Trophoblast cell (in vitro differentiated cells and primary cell): ENCODE measurements at regions not wholly inside any gene's neighbourhood (a gene's known extent, or its start where the extent isn't known, plus 50 kb on each side); places are given as distances from the start of the nearest gene placed in this dataset.

Experiments
- DNase-seq, 2 donors: peaks; one replicate each; pipeline ENCODE4 v3.0.0-alpha.2; 2016
- H2AFZ ChIP-seq: 2 replicates; pipeline ENCODE4 v1.6.1; 2013; ENCODE audit warnings: low read length, moderate library complexity, mild to moderate bottlenecking; ENCODE audit not compliant: insufficient read depth, poor library complexity
- H2AK5ac ChIP-seq: 2 replicates; pipeline ENCODE4 v1.6.1; 2013; ENCODE audit warnings: mild to moderate bottlenecking, low read length
- H2BK120ac ChIP-seq: 2 replicates; pipeline ENCODE4 v1.6.1; 2013; ENCODE audit warnings: low read length, mild to moderate bottlenecking, moderate library complexity; ENCODE audit not compliant: insufficient read depth, poor library complexity
- H2BK12ac ChIP-seq: 2 replicates; pipeline ENCODE4 v1.6.1; 2013; ENCODE audit warnings: mild to moderate bottlenecking, low read length, moderate library complexity
- H2BK5ac ChIP-seq: 2 replicates; pipeline ENCODE4 v1.6.1; 2013; ENCODE audit warnings: low read length, low read depth, moderate library complexity, mild to moderate bottlenecking; ENCODE audit not compliant: poor library complexity
- H3K14ac ChIP-seq: 2 replicates; pipeline ENCODE4 v1.6.1; 2013; ENCODE audit warnings: mild to moderate bottlenecking, low read length
- H3K18ac ChIP-seq: 2 replicates; pipeline ENCODE4 v1.6.1; 2013; ENCODE audit warnings: mild to moderate bottlenecking, low read length
- H3K23ac ChIP-seq: 2 replicates; pipeline ENCODE4 v1.6.1; 2013; ENCODE audit warnings: low read length
- H3K27ac ChIP-seq: 2 replicates; pipeline ENCODE4 v1.5.1; 2013; ENCODE audit warnings: low read depth, mild to moderate bottlenecking, inconsistent platforms, low read length, moderate library complexity
- H3K27me3 ChIP-seq: 2 replicates; pipeline ENCODE4 v1.6.1; 2013; ENCODE audit warnings: inconsistent platforms, mild to moderate bottlenecking, low read length, moderate library complexity; ENCODE audit not compliant: insufficient read depth
- H3K36me3 ChIP-seq, 2 experiments: 1 replicate in 1 of 2; 2 replicates in 1 of 2; pipeline ENCODE4 v1.6.1; 2013; ENCODE audit warnings: low read length in 2 of 2, mild to moderate bottlenecking in 2 of 2, moderate library complexity in 1 of 2; ENCODE audit not compliant: insufficient read depth in 2 of 2, control insufficient read depth in 1 of 2
- H3K4ac ChIP-seq: 2 replicates; pipeline ENCODE4 v1.6.1; 2013; ENCODE audit warnings: low read depth, mild to moderate bottlenecking, low read length, moderate library complexity
- H3K4me1 ChIP-seq, 2 experiments: 1 replicate in 1 of 2; 2 replicates in 1 of 2; pipeline ENCODE4 v1.6.1; 2013; ENCODE audit warnings: low read length in 2 of 2, mild to moderate bottlenecking in 2 of 2, moderate library complexity in 1 of 2; ENCODE audit not compliant: insufficient read depth in 2 of 2, control insufficient read depth in 1 of 2
- H3K4me2 ChIP-seq: 2 replicates; pipeline ENCODE4 v1.6.1; 2013; ENCODE audit warnings: inconsistent platforms, mild to moderate bottlenecking, low read length, moderate library complexity
- H3K4me3 ChIP-seq: 2 replicates; pipeline ENCODE4 v1.5.1; 2013; ENCODE audit warnings: mild to moderate bottlenecking, low read depth, low read length, inconsistent platforms
- H3K79me1 ChIP-seq: one replicate; pipeline ENCODE4 v1.6.1; 2013; ENCODE audit warnings: low read length
- H3K79me2 ChIP-seq: 2 replicates; pipeline ENCODE4 v1.6.1; 2013; ENCODE audit warnings: low read length, mild to moderate bottlenecking; ENCODE audit not compliant: control insufficient read depth, insufficient read depth, poor library complexity
- H3K9ac ChIP-seq: 2 replicates; pipeline ENCODE4 v1.6.1; 2013; ENCODE audit warnings: mild to moderate bottlenecking, low read length
- H3K9me3 ChIP-seq: 2 replicates; pipeline ENCODE4 v1.6.1; 2013; ENCODE audit warnings: low read depth, mild to moderate bottlenecking, control low read depth, inconsistent platforms, low read length; ENCODE audit not compliant: insufficient read depth
- H4K12ac ChIP-seq: 2 replicates; pipeline ENCODE4 v1.6.1; 2013; ENCODE audit warnings: low read depth, mild to moderate bottlenecking, low read length, moderate library complexity
- H4K8ac ChIP-seq: 2 replicates; pipeline ENCODE4 v1.6.1; 2013; ENCODE audit warnings: low read depth, mild to moderate bottlenecking, low read length, moderate library complexity
- H4K91ac ChIP-seq: one replicate; pipeline ENCODE4 v1.6.1; 2013; ENCODE audit warnings: low read depth, mild to moderate bottlenecking, low read length, moderate library complexity
- WGBS: extraction: QIAGEN DNeasy Blood & Tissue Kit; methylation state at CpG from one replicate; pipeline ENCODE4 v1.1.7; 2013; ENCODE audit warnings: missing lambda C conversion rate; ENCODE audit not compliant: insufficient read length, insufficient coverage; ENCODE audit errors: extremely low coverage; 5-methylcytosine and 5-hydroxymethylcytosine counted together

GRCh38 chr2:133624551-133624950 lies 56.3 kb upstream of the NCKAP5 start:
- Histone ChIP-seq H2AFZ (no peak overlapping the region), H3K4ac (no peak overlapping the region), H2AK5ac (no peak overlapping the region), H2BK120ac (no peak overlapping the region), H3K27me3 (no peaks in the 10 kb centered on the region), H3K4me2 (no peak overlapping the region), H4K12ac (no peak overlapping the region), H3K79me2 (no peaks in the 10 kb centered on the region), H3K4me3 (no peak overlapping the region), H3K14ac (no peak overlapping the region), H3K9me3 (no peaks in the 10 kb centered on the region), H3K4me1 (no peaks in the 10 kb centered on the region), H3K79me1 (no peaks in the 10 kb centered on the region), H3K36me3 (no peaks in the 10 kb centered on the region), H4K91ac (no peak overlapping the region), H3K9ac (no peak overlapping the region), H2BK12ac (no peak overlapping the region), H3K23ac (no peak overlapping the region), H4K8ac (no peak overlapping the region), H2BK5ac (no peak overlapping the region), H3K27ac (no peak overlapping the region), H3K18ac (no peak overlapping the region)
- DNase-seq, result no peak
- WGBS, result no CpG with 5 or more reads among the region's 3 CpGs

DNA sequence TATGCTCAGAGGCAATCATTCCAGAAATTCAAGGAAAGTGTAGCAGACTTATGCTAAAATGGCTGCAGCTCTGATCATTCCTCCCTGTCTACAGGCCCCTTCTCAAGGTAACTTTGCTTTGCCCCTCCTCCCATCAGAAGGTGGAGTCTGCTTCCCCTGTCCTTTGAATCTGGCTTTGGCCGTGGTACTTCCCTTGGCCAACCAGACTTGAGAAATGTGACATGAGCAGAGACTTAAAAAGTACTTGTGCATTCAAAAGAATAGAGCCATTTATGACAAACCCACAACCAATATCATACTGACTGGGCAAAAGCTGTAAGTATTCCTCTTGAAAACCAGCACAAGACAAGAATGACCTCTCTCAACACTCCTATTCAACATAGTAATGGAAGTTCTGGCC lies 59.5 kb upstream of the NCKAP5 start:
- Histone ChIP-seq H3K18ac (no peak overlapping the region), H3K9me3 (no peaks in the 10 kb centered on the region), H2AK5ac (no peak overlapping the region), H3K4me1 (no peaks in the 10 kb centered on the region), H2BK12ac (no peak overlapping the region), H4K12ac (no peak overlapping the region), H3K4me2 (no peak overlapping the region), H3K79me1 (no peaks in the 10 kb centered on the region), H2BK120ac (no peak overlapping the region), H3K79me2 (no peaks in the 10 kb centered on the region), H4K91ac (no peak overlapping the region), H2BK5ac (no peak overlapping the region), H2AFZ (no peak overlapping the region), H4K8ac (no peak overlapping the region), H3K4me3 (no peak overlapping the region), H3K36me3 (no peaks in the 10 kb centered on the region), H3K23ac (no peak overlapping the region), H3K27ac (no peak overlapping the region), H3K9ac (no peak overlapping the region), H3K14ac (no peak overlapping the region), H3K27me3 (no peaks in the 10 kb centered on the region), H3K4ac (no peak overlapping the region)
- no CpG with 5 or more reads among the region's 1 CpG for WGBS
- DNase-seq, result no peak

- Histone ChIP-seq H3K27ac (no peak overlapping the region), H2AFZ (no peak overlapping the region), H3K9me3 (no peaks in the 10 kb centered on the region), H3K27me3 (no peaks in the 10 kb centered on the region), H3K4me2 (no peak overlapping the region), H3K4me1 (no peaks in the 10 kb centered on the region), H2BK12ac (no peak overlapping the region), H3K79me1 (no peaks in the 10 kb centered on the region), H3K4me3 (no peak overlapping the region), H2AK5ac (no peak overlapping the region), H4K8ac (no peak overlapping the region), H3K4ac (no peak overlapping the region), H2BK120ac (no peak overlapping the region), H2BK5ac (no peak overlapping the region), H3K36me3 (no peaks in the 10 kb centered on the region), H3K18ac (no peak overlapping the region), H4K12ac (no peak overlapping the region), H4K91ac (no peak overlapping the region), H3K79me2 (no peaks in the 10 kb centered on the region), H3K23ac (no peak overlapping the region), H3K14ac (no peak overlapping the region), H3K9ac (peak overlapping the region; percentile 42)
- DNase-seq, result no peak
- no CpG with 5 or more reads among the region's 7 CpGs for WGBS
Observed at GRCh38 chr2:133633309-133633708, 65.0 kb upstream of the NCKAP5 start.

GRCh38 chr2:133633881-133634409 lies 65.7 kb upstream of the NCKAP5 start:
- peak; percentile 13 to 56 for DNase-seq
- no peak overlapping the region for H3K27ac ChIP-seq
- H3K18ac ChIP-seq, result no peak overlapping the region
- H4K12ac ChIP-seq, result no peak overlapping the region
- no peak overlapping the region for H3K23ac ChIP-seq
- no peak overlapping the region for H3K4ac ChIP-seq
- no peaks in the 10 kb centered on the region for H3K36me3 ChIP-seq
- H3K4me3 ChIP-seq, result no peak overlapping the region
- H3K9me3 ChIP-seq, result no peaks in the 10 kb centered on the region
- H3K9ac ChIP-seq, result no peak overlapping the region
- no peak overlapping the region for H2AK5ac ChIP-seq
- H4K8ac ChIP-seq, result no peak overlapping the region
- no peak overlapping the region for H2AFZ ChIP-seq
- no peaks in the 10 kb centered on the region for H3K79me2 ChIP-seq
- no peaks in the 10 kb centered on the region for H3K27me3 ChIP-seq
- H3K4me1 ChIP-seq, result no peaks in the 10 kb centered on the region
- H4K91ac ChIP-seq, result peak overlapping the region; percentile 6
- no peaks in the 10 kb centered on the region for H3K79me1 ChIP-seq
- no peak overlapping the region for H2BK120ac ChIP-seq
- no peak overlapping the region for H3K14ac ChIP-seq
- no peak overlapping the region for H2BK5ac ChIP-seq
- no CpG with 5 or more reads among the region's 8 CpGs for WGBS
- no peak overlapping the region for H2BK12ac ChIP-seq
- H3K4me2 ChIP-seq, result no peak overlapping the region
